Fibroblast of lung (primary cell): ENCODE measurements at regions not wholly inside any gene's neighbourhood (a gene's known extent, or its start where the extent isn't known, plus 50 kb on each side); places are given as distances from the start of the nearest gene placed in this dataset.

Experiments
- EZH2 ChIP-seq: IDR thresholded peaks from 2 replicates; pipeline ENCODE4 v1.5.1; 2012; ENCODE audit warnings: low read length, control low read depth, mild to moderate bottlenecking; ENCODE audit errors: missing control alignments
- TF ChIP-seq, protein P1 (sequence below), 2 donors: IDR thresholded peaks in 1 of 2; conservative IDR thresholded peaks in 1 of 2; 1 replicate in 1 of 2; 2 replicates in 1 of 2; pipeline ENCODE4 v1.5.1; 2011 to 2012; ENCODE audit warnings: low read length in 2 of 2, control low read depth in 1 of 2, inconsistent platforms in 1 of 2, low read depth in 1 of 2, mild to moderate bottlenecking in 1 of 2

DNA sequence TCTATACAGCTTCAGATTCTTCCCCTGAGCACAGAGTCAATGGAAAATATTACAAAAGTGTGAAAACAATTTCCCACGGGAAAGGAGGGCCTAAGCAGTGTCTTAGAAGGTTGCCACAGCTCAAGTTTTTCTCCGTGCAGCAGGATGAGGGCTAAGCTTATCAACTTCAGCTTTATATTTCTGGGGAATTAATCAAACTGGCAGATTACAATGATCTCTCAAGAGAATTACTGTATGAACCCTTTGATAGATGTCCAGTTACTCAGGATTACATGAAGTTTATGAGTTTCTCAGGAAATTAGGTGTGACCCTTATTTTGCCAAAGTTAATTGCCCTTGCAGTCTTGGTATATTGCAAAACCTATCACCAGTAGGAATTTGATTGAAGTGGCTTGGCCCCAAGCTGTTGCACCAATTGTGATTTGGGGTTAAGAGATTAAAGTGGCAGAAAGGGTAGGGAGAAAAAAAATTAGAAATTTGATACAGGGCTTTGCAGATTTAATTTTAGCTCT lies 298.4 kb downstream of the MAP2K6 start:
- TF ChIP-seq, protein P1, sequence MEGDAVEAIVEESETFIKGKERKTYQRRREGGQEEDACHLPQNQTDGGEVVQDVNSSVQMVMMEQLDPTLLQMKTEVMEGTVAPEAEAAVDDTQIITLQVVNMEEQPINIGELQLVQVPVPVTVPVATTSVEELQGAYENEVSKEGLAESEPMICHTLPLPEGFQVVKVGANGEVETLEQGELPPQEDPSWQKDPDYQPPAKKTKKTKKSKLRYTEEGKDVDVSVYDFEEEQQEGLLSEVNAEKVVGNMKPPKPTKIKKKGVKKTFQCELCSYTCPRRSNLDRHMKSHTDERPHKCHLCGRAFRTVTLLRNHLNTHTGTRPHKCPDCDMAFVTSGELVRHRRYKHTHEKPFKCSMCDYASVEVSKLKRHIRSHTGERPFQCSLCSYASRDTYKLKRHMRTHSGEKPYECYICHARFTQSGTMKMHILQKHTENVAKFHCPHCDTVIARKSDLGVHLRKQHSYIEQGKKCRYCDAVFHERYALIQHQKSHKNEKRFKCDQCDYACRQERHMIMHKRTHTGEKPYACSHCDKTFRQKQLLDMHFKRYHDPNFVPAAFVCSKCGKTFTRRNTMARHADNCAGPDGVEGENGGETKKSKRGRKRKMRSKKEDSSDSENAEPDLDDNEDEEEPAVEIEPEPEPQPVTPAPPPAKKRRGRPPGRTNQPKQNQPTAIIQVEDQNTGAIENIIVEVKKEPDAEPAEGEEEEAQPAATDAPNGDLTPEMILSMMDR (conservative IDR thresholded peaks at IDR 0.05 in 1 of 2, IDR thresholded peaks at IDR 0.05 in 1 of 2; ENCODE audit: low read depth in 1 of 2, low read length in 2 of 2) = no peak
- TF ChIP-seq EZH2 = no peak
